ENCODE measurements at regions not wholly inside any gene's neighbourhood (a gene's known extent, or its start where the extent isn't known, plus 50 kb on each side); places are given as distances from the start of the nearest gene placed in this dataset.

DNA sequence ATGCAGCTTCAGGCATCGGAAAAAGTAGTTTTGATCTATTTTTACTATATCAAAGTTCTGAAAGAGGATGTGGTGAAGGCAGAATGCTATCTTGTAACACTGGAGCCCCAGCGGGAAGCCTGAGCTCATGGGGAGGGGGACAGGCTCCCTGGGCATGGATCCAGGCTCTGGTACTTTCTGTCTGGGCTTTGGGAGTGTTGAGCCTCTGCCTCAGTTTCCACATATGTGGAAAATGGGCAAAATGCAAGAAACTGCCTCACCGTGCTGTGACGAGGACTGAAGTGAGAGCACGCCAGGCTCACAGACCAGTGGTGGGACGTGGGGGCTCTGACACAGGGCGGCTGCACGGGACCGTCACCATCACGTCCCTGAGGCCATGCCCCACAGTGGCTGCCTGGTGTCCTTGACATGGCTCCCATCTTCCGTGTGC, 182.9 kb upstream of the SHH start:
- Histone ChIP-seq H3K4me2 (ENCODE audit: low read length) (no peak overlapping the region), H3K4me1 (ENCODE audit: insufficient read depth, low read length) (no peaks in the 10 kb centered on the region), H3K9me3 (ENCODE audit: insufficient read depth, low read depth, low read length) (no peaks in the 10 kb centered on the region), H3K79me2 (ENCODE audit: insufficient read depth, low read length) (no peaks in the 10 kb centered on the region), H3K9ac (ENCODE audit: low read length) (no peak overlapping the region), H2AFZ (ENCODE audit: low read depth, low read length) (no peak overlapping the region), H4K20me1 (ENCODE audit: insufficient read depth, low read length) (no peaks in the 10 kb centered on the region), H3K4me3 (ENCODE audit: insufficient read depth, low read depth, low read length) (no peak overlapping the region), H3K27ac (ENCODE audit: low read depth, low read length) (no peak overlapping the region), H3K36me3 (ENCODE audit: insufficient read depth, low read length) (no peaks in the 10 kb centered on the region), H3K27me3 (ENCODE audit: insufficient read depth, low read length) (no peaks in the 10 kb centered on the region)
- H3K36me3 Mint-ChIP-seq (ENCODE audit: low read depth, unreplicated experiment): peaks cover 1% of the 10 kb centered on the region
- peaks cover 3% of the 10 kb centered on the region for H3K9me3 Mint-ChIP-seq (ENCODE audit: unreplicated experiment)
- H3K4me3 Mint-ChIP-seq (ENCODE audit: unreplicated experiment): no peak overlapping the region
- DNase-seq (ENCODE audit: low read depth) (no peak), FAIRE-seq (no peak)
- H3K4me1 Mint-ChIP-seq (ENCODE audit: low read depth, unreplicated experiment): no peaks in the 10 kb centered on the region
- H3K27me3 Mint-ChIP-seq (ENCODE audit: low read depth, unreplicated experiment): peaks cover 69% of the 10 kb centered on the region
- H3K27ac Mint-ChIP-seq (ENCODE audit: unreplicated experiment): no peak overlapping the region
- TF ChIP-seq EZH2 (IDR thresholded peaks at IDR 0.05; ENCODE audit: insufficient read depth, low read length): no peak
- TF ChIP-seq, protein P1, sequence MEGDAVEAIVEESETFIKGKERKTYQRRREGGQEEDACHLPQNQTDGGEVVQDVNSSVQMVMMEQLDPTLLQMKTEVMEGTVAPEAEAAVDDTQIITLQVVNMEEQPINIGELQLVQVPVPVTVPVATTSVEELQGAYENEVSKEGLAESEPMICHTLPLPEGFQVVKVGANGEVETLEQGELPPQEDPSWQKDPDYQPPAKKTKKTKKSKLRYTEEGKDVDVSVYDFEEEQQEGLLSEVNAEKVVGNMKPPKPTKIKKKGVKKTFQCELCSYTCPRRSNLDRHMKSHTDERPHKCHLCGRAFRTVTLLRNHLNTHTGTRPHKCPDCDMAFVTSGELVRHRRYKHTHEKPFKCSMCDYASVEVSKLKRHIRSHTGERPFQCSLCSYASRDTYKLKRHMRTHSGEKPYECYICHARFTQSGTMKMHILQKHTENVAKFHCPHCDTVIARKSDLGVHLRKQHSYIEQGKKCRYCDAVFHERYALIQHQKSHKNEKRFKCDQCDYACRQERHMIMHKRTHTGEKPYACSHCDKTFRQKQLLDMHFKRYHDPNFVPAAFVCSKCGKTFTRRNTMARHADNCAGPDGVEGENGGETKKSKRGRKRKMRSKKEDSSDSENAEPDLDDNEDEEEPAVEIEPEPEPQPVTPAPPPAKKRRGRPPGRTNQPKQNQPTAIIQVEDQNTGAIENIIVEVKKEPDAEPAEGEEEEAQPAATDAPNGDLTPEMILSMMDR (IDR thresholded peaks at IDR 0.05; ENCODE audit: insufficient read depth, low read depth, low read length): no peak

DNA sequence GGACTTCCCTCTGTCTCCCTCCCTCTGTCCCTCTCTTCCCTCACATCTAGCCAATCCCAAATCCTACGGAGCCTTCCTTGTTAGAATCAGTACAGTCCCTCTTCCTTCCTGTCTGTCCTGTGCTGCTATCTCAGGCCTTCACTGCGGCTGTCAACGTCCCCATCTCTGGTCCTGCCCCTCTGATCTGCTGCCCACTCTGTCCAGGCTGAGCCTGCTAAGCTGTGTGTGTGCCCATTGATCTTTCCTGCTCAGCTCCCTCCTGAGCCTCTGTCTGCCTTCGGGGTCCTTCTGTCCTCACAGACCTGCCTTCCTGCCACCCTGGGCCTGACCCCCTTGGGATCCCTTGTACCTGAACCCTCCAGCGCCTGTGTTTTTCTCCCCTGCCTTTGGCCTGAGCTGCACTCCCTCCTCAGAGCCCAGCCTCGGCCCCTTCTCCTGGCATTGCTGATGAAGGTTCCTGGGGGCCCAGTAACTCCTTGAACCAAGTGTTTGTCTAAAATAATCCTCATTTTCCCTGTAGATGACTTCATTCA, 182.1 kb upstream of the SHH start:
- FAIRE-seq: no peak
- Histone ChIP-seq H3K4me2 (ENCODE audit: low read length) (no peak overlapping the region), H2AFZ (ENCODE audit: low read depth, low read length) (no peak overlapping the region), H4K20me1 (ENCODE audit: insufficient read depth, low read length) (no peaks in the 10 kb centered on the region), H3K9me3 (ENCODE audit: insufficient read depth, low read depth, low read length) (peaks cover 2% of the 10 kb centered on the region), H3K27ac (ENCODE audit: low read depth, low read length) (no peak overlapping the region), H3K4me1 (ENCODE audit: insufficient read depth, low read length) (no peaks in the 10 kb centered on the region), H3K27me3 (ENCODE audit: insufficient read depth, low read length) (no peaks in the 10 kb centered on the region), H3K9ac (ENCODE audit: low read length) (no peak overlapping the region), H3K4me3 (ENCODE audit: insufficient read depth, low read depth, low read length) (no peak overlapping the region), H3K79me2 (ENCODE audit: insufficient read depth, low read length) (no peaks in the 10 kb centered on the region), H3K36me3 (ENCODE audit: insufficient read depth, low read length) (no peaks in the 10 kb centered on the region)
- Mint-ChIP-seq H3K36me3 (ENCODE audit: low read depth, unreplicated experiment) (no peaks in the 10 kb centered on the region), H3K4me1 (ENCODE audit: low read depth, unreplicated experiment) (no peaks in the 10 kb centered on the region), H3K4me3 (ENCODE audit: unreplicated experiment) (no peak overlapping the region), H3K27me3 (ENCODE audit: low read depth, unreplicated experiment) (peaks cover 65% of the 10 kb centered on the region), H3K9me3 (ENCODE audit: unreplicated experiment) (peaks cover 8% of the 10 kb centered on the region), H3K27ac (ENCODE audit: unreplicated experiment) (no peak overlapping the region)
- TF ChIP-seq, protein P1 (IDR thresholded peaks at IDR 0.05; ENCODE audit: insufficient read depth, low read depth, low read length): no peak
- DNase-seq (ENCODE audit: low read depth): no peak

DNA sequence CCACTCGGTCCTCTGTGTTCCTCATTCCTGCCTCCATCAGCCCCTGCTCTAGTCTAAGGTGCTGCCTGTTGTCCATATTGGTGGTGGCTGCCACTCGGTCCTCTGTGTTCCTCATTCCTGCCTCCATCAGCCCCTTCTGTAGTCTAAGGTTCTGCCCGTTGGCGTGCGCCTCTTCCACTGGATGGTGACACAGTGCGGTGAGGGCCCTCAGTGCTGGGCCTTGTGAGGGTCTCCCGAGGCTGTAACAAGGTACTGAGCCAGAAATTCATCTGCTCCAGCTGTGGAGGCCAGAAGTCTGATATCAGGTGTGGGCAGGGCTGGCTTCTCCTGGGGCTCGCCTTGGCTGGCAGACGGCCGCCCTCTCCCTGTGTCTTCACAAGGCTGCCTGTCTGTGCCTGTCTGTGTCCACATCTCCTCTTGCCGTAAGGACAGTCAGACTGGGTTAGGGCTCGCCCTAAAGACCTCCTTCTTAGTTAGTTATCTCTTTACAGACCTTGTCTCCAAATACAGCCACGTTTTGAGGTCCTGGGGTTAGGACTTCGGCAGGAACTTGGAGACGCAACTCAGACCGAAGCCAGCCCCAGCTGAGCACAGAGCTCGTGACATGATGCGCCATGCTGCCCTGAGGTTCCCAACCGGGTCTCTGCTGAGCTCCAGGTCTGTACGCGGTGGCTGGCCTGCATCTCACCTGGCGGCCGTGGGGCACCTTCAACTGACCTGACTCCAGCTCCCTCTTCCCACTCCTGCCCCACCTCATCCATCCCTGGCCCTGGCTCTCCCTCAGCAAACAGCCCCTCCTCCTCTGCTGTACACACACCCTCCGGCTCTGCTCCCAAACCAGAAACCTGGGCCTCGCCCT, 181.4 kb upstream of the SHH start:
- no peak for FAIRE-seq
- H3K9me3 Mint-ChIP-seq (ENCODE audit: unreplicated experiment): peaks cover 8% of the 10 kb centered on the region

More for the DNA sequence above, 181.4 kb upstream of the SHH start:
- no peaks in the 10 kb centered on the region for H3K36me3 ChIP-seq (ENCODE audit: insufficient read depth, low read length)
- no peaks in the 10 kb centered on the region for H3K4me1 Mint-ChIP-seq (ENCODE audit: low read depth, unreplicated experiment)
- no peaks in the 10 kb centered on the region for H3K79me2 ChIP-seq (ENCODE audit: insufficient read depth, low read length)
- H3K27ac ChIP-seq (ENCODE audit: low read depth, low read length): no peak overlapping the region
- no peak overlapping the region for H3K4me3 ChIP-seq (ENCODE audit: insufficient read depth, low read depth, low read length)
- DNase-seq (ENCODE audit: low read depth): no peak
- no peaks in the 10 kb centered on the region for H3K36me3 Mint-ChIP-seq (ENCODE audit: low read depth, unreplicated experiment)
- no peak overlapping the region for H3K4me2 ChIP-seq (ENCODE audit: low read length)
- no peak overlapping the region for H3K4me3 Mint-ChIP-seq (ENCODE audit: unreplicated experiment)
- no peaks in the 10 kb centered on the region for H4K20me1 ChIP-seq (ENCODE audit: insufficient read depth, low read length)
- TF ChIP-seq, protein P1 (IDR thresholded peaks at IDR 0.05; ENCODE audit: insufficient read depth, low read depth, low read length): no peak
- no peak for TF ChIP-seq EZH2 (IDR thresholded peaks at IDR 0.05; ENCODE audit: insufficient read depth, low read length)
- no peaks in the 10 kb centered on the region for H3K4me1 ChIP-seq (ENCODE audit: insufficient read depth, low read length)
- H3K27ac Mint-ChIP-seq (ENCODE audit: unreplicated experiment): no peak overlapping the region
- no peaks in the 10 kb centered on the region for H3K27me3 ChIP-seq (ENCODE audit: insufficient read depth, low read length)
- H2AFZ ChIP-seq (ENCODE audit: low read depth, low read length): no peak overlapping the region
- H3K27me3 Mint-ChIP-seq (ENCODE audit: low read depth, unreplicated experiment): peaks cover 68% of the 10 kb centered on the region
- H3K9ac ChIP-seq (ENCODE audit: low read length): no peak overlapping the region
- peaks cover 2% of the 10 kb centered on the region for H3K9me3 ChIP-seq (ENCODE audit: insufficient read depth, low read depth, low read length)
